ENCODE measurements at regions not wholly inside any gene's neighbourhood (a gene's known extent, or its start where the extent isn't known, plus 50 kb on each side); places are given as distances from the start of the nearest gene placed in this dataset.

- no peak for TF ChIP-seq POLR2AphosphoS5 (IDR thresholded peaks at IDR 0.05; ENCODE audit: low read depth)
- no peak for TF ChIP-seq CTCF (IDR thresholded peaks at IDR 0.05; ENCODE audit: insufficient read depth, low read length)
Measured at GRCh38 chr22:48740086-48740730, 1087.5 kb downstream of the BRD1 start.

Measured in HL-60 (cell line).